Activated CD8-positive, alpha-beta memory T cell treated with anti-CD3 and anti-CD28 coated beads, Interleukin-2, amount 50 U/mL, for 24 hours (primary cell): ENCODE measurements at regions not wholly inside any gene's neighbourhood (a gene's known extent, or its start where the extent isn't known, plus 50 kb on each side); places are given as distances from the start of the nearest gene placed in this dataset.

Source experiments
- DNase-seq: peaks from one replicate; pipeline ENCODE4 v3.0.0-alpha.2; 2020; ENCODE audit errors: extremely low read depth

- DNase-seq, result no peak
Observed at GRCh38 chr16:85457366-85457765, 155.8 kb upstream of the GSE1 start.

- no peak for DNase-seq
Observed at GRCh38 chr16:85458968-85459367, 154.2 kb upstream of the GSE1 start.

GRCh38 chr16:85459529-85460251 lies 153.4 kb upstream of the GSE1 start:
- no peak for DNase-seq

GRCh38 chr16:85460252-85461021 lies 152.7 kb upstream of the GSE1 start:
- DNase-seq, result no peak

GRCh38 chr16:85461022-85461813 lies 151.9 kb upstream of the GSE1 start:
- no peak for DNase-seq

- DNase-seq, result no peak
Observed at GRCh38 chr16:85461814-85462713, 151.1 kb upstream of the GSE1 start.

- no peak for DNase-seq
Observed at GRCh38 chr16:85462714-85463611, 150.2 kb upstream of the GSE1 start.

GRCh38 chr16:85463672-85464382 lies 149.3 kb upstream of the GSE1 start:
- DNase-seq, result no peak

GRCh38 chr16:85464383-85465305 lies 148.5 kb upstream of the GSE1 start:
- DNase-seq, result no peak

- no peak for DNase-seq
Observed at GRCh38 chr16:85465328-85466303, 147.5 kb upstream of the GSE1 start.

- no peak for DNase-seq
Observed at GRCh38 chr16:85466304-85466700, 146.8 kb upstream of the GSE1 start.

- no peak for DNase-seq
Observed at GRCh38 chr16:85466989-85467388, 146.1 kb upstream of the GSE1 start.

- DNase-seq, result no peak
Observed at GRCh38 chr16:85469929-85470590, 143.1 kb upstream of the GSE1 start.

GRCh38 chr16:85470873-85471272 lies 142.2 kb upstream of the GSE1 start:
- DNase-seq, result no peak

GRCh38 chr16:85471469-85472431 lies 141.4 kb upstream of the GSE1 start:
- DNase-seq, result no peak

GRCh38 chr16:85472514-85472913 lies 140.6 kb upstream of the GSE1 start:
- no peak for DNase-seq
